8988T (cell line): ENCODE measurements at regions not wholly inside any gene's neighbourhood (a gene's known extent, or its start where the extent isn't known, plus 50 kb on each side); places are given as distances from the start of the nearest gene placed in this dataset.
"Not testable (repeated sequence)": the region's sequence is repeated elsewhere in the genome, so short reads cannot be mapped to it uniquely, and the experiment has no call there.

Experiments
- DNase-seq: peaks from one replicate; pipeline ENCODE4 v3.0.0; 2011

DNA sequence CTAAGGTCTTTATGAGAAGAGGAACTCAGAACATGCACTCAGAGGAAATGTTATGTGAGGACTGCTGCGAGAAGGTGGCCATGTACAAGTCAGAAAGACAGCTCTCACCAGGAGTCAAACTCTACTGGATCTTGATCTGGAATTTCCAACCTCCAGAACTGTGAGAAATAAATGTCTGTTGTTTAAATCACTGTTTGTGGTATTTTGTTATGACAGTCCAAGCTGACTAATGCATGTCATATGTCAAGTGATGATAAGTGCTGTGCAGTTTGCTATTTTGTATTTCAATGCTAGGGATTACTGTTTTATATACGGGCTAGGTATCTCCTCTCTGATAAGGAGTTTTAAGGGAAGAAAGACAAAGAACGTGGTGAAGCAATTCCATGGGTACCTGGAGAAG lies 162.3 kb downstream of the CPEB2 start:
- DNase-seq: no peak

- no peak for DNase-seq
Measured at GRCh38 chr4:15167743-15168142, 165.5 kb downstream of the CPEB2 start.

DNA sequence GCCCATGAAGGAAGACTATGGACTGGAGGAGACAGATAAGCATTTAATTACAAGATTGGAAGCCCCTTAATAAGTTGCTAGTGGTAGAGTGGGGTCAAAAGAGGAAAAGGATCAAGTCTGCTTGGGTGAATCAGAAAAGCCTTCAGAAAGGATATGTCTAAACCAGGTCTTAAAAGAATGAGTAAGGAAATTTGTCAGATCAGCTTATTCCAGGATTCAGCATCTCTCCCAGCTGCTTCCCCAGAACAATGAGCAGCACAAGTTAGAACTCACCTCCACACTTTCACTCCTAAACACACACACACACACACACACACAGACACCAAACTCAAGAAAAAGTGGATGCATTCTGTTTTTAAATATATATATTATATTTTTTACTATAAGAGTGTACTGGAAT lies 166.5 kb downstream of the CPEB2 start:
- no peak for DNase-seq

GRCh38 chr4:15171725-15172124 lies 169.4 kb downstream of the CPEB2 start:
- DNase-seq: no peak

GRCh38 chr4:15173251-15173650 lies 171.0 kb downstream of the CPEB2 start:
- DNase-seq: no peak

GRCh38 chr4:15174168-15174567 lies 171.9 kb downstream of the CPEB2 start:
- DNase-seq: not testable (repeated sequence)

DNA sequence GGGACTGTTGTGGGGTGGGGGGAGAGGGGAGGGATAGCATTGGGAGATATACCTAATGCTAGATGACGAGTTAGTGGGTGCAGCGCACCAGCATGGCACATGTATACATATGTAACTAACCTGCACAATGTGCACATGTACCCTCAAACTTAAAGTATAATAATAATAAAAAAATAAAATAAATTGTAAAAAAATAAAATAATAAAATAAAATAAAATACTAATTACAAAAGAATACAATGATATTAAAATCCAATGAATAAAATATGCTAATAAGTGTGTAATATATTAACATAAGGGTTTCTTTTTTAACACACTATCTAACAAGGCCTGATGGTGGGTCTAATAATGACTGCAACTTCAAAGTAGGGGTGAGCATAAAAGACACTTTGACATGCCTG lies 177.6 kb downstream of the CPEB2 start:
- DNase-seq: not testable (repeated sequence)

DNA sequence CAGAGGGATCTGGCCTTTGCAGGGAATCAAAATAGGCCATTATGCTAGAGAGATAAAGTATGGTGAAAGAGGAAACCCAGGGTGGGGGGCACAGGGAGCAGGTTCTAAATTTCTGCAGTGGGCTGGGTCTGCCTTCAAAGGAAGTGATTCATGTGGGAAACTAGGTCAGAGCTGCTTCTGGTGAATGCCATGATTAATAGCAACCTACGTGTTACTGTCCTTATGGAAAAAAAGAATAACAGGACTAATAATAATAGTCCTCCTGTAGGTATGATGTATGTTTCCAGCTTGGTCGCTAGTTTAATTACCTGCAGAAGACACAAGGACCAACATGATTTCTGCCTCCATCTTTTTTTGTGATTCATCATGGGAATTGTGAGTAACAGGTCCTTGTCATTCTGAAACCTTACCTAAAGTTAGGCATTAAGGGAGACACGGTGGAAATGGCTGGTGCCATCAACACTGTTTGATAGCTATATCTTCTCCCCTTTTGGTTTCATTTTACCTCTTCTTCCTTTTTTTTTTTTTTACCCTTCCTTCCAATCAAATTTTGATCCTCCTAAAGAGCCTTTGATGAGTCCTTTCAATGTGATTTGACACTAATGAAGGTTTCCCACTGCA lies 180.4 kb downstream of the CPEB2 start:
- DNase-seq: no peak

GRCh38 chr4:15186149-15186548 lies 183.9 kb downstream of the CPEB2 start:
- DNase-seq: no peak

GRCh38 chr4:15186806-15187205 lies 184.5 kb downstream of the CPEB2 start:
- no peak for DNase-seq

DNA sequence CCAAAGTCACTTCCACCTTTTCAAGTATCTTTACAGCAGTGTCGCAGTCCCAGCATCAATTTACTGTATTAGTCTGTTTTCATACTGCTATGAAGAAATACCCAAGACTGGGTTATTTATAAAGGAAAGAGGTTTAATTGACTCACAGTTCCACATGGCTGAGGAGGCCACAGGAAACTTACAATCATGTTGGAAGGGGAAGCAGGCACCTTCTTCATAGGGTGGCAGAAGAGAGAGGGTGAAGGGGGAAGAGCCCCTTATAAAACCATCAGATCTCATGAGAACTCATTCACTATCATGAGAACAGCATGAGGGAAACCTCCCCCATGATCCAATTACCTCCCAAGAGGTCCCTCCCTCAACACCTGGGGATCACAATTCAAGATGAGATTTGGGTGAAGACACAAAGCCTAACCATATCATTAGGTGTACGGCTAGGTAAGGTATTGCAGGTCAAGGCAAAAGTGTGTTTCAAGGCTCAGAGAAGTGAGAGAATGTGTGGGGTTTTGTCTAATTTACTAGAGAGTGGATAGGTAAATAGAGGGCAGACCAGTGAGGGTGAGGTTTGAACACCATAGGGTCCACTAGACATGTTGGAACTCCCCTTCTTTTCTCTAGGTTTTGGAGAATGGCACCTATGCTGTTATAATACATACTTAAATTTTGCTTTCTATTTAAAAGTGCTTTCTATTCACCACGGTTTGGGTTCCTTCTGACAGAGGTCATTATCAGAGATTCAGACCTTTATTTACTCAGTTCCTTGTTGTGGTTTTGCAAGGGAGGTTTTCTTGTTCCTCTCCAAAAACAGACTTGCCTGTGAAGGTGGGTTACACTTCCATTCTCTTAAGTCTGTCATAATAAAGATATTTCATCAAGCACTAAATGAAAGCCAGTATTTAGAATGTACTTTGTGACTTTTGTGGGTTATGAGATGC lies 186.6 kb downstream of the CPEB2 start:
- no peak for DNase-seq

- DNase-seq: no peak
Measured at GRCh38 chr4:15194520-15194919, 192.2 kb downstream of the CPEB2 start.

DNA sequence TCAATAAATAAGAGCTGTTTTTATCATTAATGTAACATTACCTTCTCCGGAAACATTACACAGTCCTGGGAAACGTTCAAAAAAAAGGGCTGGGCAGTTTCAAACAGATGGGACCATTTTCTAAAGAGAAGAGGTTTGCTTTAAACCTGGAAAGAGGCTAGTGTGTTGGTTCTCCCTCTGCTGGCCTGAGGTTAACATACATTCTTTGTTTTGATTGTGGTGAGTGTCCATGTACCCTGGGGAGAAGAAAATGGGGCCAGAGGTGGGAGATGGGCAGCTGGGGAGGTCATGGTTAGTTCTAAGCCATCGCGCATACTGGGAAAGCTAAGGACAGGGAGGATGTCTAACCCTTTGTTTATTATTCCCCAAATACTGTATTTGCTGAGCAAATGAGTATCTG lies 194.7 kb downstream of the CPEB2 start:
- DNase-seq: no peak

DNA sequence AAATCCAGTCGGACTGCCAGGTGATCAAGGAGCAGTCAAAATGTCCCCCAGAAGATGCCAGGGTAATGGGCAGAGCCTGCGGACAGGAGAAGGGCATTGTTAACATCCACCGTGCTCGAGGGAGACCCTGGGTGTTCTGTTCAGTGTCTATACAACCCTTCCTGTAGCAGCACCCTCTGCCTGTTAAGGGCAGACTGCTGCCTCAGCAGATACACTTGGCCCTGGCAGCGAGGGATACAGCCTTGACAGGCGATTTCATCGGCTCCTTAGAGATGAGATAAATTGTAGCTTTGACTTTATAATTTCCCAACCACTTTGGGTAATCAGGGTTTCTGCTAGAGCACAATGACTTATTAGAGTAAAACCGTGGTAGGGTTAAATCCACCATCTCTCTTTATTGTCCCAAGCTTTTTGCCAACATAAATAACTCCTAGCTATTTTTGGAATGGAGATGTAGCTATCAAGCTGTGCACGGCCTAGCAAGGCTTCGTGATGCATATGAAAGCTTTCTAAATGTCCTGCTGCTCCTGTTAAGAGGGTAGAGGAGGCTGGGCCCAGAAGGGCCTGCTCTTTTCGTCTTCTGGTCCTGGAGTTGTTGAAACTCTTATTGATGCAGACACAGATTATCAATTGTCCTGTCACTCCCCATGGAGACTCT lies 195.9 kb downstream of the CPEB2 start:
- no peak for DNase-seq

DNA sequence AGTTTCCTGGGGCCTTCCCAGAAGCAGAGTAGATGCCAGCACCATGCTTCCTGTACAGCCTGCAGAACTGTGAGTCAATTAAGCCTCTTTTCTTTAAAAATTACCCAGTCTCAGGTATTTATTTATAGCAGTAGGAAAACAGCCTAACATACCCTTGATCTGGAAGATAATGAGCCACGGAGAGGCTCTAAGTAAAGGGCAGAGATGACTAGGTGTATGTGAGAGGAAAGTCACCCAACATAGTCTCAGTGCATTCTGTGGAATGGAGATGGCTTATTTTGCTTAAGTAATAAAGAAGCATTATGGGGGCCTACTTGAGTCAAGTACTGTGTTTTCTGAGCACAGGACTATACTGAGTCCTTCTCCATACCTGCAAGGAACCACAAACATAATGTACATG lies 199.5 kb downstream of the CPEB2 start:
- DNase-seq: no peak

DNA sequence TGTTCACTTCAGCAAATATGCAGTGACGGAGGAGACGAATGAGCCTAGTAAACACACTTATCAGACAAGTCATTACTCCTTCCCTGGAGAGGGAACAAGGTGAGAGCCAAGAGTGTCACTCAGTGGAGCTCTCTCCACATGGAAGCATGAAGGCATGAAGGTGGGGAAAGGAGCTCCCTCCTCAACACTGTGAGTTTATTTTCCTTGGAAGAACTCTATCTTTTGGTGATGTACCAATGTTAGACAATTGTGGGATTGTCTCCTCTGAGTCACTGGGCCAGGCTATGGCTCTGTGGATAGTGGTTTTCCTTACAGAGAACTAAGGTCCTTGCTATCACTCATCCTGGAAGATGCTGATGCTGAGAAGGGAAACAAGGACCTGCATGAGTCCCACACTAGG lies 200.2 kb downstream of the CPEB2 start:
- DNase-seq: no peak

DNA sequence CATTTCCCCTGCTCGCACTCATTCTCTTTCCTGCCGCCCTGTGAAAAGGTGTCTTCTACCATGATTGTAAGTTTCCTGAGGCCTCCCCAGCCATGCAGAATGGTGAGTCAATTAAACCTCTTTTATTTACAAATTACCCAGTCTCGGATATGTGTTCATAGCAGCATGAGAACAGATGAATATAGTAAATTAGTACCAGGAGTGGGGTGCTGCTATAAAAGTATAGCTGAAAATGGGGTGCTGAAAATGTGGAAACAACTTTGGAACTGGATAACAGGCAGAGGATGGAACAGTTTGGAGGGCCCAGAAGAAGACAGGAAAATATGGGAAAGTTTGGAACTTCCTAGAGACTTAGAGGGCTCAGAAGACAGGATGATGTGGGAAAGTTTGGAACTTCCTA lies 204.2 kb downstream of the CPEB2 start:
- DNase-seq: not testable (repeated sequence)

GRCh38 chr4:15213302-15213970 lies 211.2 kb downstream of the CPEB2 start:
- no peak for DNase-seq

- no peak for DNase-seq
Measured at GRCh38 chr4:15215109-15215508, 212.7 kb upstream of the C1QTNF7 start.

- no peak for DNase-seq
Measured at GRCh38 chr4:15226203-15226602, 201.6 kb upstream of the C1QTNF7 start.

DNA sequence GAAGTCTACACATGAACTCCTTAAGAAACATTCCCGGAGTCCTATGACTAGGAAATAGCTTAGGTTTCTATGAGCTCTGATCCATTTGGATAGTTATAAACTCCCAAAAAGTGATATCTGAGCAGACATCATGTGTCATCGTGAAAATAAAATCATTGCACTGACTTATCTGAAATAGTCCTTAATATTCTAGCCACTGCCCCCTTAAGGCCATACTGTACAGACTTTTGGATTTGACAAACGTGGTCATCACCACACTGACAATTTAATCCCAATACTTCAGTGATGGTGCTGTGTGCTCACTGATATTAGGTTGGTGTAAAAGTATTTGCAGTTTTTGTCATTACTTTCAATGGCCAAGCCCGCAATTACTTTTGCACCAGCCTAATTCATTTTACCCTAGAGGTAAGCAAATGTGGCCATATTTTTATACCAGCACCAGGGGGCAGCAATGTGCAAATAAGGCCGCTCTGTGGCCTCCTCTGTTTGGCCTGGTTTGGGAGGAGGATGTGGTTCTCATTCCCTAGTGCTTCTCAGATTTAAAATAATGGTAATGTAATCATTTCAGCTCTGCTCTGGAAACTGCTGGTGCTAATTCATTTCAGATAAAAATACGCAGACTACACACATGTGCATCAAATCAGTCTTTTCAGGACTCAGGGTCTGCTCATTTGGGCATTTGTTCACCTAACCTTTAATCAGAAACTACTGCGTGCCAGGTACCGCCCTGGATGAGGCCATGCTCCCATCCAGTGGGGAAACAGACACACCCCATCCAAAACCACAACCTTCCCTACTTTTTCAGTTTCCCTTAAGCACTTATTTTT lies 196.4 kb upstream of the C1QTNF7 start:
- peak; percentile 31 for DNase-seq
